BJ (cell line): ENCODE measurements at regions not wholly inside any gene's neighbourhood (a gene's known extent, or its start where the extent isn't known, plus 50 kb on each side); places are given as distances from the start of the nearest gene placed in this dataset.

Experiments
- CTCF ChIA-PET: fragments of 350-600 bp; formaldehyde crosslinking; extraction: SDS; loops from one replicate; lab custom pipeline; 2021; ENCODE audit warnings: antibody characterized with exemption, inconsistent platforms; lab: Yijun Ruan, JAX
- POLR2A ChIA-PET: fragments of 300-600 bp; sonication (Branson Sonifier 250); formaldehyde crosslinking; extraction: SDS; loops from one replicate; lab custom pipeline; 2021; ENCODE audit warnings: antibody characterized with exemption; lab: Charles Lee
- DNase-seq: peaks from one replicate; pipeline ENCODE4 v3.0.0-alpha.2; 2011; ENCODE audit warnings: low read depth
- H3K27me3 ChIP-seq: 2 replicates; pipeline ENCODE4 v1.6.0; 2011; ENCODE audit warnings: low read length; ENCODE audit not compliant: control insufficient read depth, insufficient read depth
- H3K36me3 ChIP-seq: 2 replicates; pipeline ENCODE4 v1.5.1; 2011; ENCODE audit warnings: low read length; ENCODE audit not compliant: control insufficient read depth, insufficient read depth
- H3K4me3 ChIP-seq: 2 replicates; pipeline ENCODE4 v1.5.1; 2011; ENCODE audit warnings: low read depth, mild to moderate bottlenecking, control low read depth, low read length
- TF ChIP-seq, protein P1 (sequence below): IDR thresholded peaks from 2 replicates; pipeline ENCODE4 v1.5.1; 2011; ENCODE audit warnings: low read depth, mild to moderate bottlenecking, control low read depth, inconsistent platforms, low read length, moderate library complexity; ENCODE audit not compliant: insufficient read depth

DNA sequence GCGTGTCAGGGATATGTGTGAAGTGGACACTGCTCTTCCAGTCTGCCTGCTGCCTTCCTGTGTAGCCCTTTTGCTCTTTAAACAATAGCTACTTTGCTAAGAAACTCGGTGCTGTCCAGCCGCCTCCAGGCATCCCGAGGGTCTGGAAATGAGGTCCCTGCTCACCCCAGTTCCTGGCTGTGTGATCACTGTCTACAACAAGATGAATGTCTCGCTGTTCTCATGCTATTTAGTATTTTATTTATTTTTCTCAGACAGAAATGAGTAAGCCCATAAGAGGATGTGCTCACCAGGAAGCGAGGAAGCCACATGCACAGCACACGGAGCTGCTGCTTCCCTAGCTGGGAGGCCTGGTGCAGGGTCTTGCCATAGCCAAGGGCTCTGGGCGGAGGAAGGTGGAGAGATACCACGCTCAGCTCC is 167.0 kb upstream of the PITRM1 start:
- Histone ChIP-seq H3K36me3 (no peaks in the 10 kb centered on the region), H3K27me3 (no peaks in the 10 kb centered on the region; the same call in 1 of the 2 replicates), H3K4me3 (no peak overlapping the region)
- DNase-seq: no peak
- CTCF ChIA-PET: interaction anchor here (0.7 to 1.3 kb wide), 2 partner anchors 8 to 132 kb away, joined by 3 read pairs; no protein-coding TSS in a partner anchor
- TF ChIP-seq, protein P1, sequence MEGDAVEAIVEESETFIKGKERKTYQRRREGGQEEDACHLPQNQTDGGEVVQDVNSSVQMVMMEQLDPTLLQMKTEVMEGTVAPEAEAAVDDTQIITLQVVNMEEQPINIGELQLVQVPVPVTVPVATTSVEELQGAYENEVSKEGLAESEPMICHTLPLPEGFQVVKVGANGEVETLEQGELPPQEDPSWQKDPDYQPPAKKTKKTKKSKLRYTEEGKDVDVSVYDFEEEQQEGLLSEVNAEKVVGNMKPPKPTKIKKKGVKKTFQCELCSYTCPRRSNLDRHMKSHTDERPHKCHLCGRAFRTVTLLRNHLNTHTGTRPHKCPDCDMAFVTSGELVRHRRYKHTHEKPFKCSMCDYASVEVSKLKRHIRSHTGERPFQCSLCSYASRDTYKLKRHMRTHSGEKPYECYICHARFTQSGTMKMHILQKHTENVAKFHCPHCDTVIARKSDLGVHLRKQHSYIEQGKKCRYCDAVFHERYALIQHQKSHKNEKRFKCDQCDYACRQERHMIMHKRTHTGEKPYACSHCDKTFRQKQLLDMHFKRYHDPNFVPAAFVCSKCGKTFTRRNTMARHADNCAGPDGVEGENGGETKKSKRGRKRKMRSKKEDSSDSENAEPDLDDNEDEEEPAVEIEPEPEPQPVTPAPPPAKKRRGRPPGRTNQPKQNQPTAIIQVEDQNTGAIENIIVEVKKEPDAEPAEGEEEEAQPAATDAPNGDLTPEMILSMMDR: no peak
- POLR2A ChIA-PET: no interaction called here

DNA sequence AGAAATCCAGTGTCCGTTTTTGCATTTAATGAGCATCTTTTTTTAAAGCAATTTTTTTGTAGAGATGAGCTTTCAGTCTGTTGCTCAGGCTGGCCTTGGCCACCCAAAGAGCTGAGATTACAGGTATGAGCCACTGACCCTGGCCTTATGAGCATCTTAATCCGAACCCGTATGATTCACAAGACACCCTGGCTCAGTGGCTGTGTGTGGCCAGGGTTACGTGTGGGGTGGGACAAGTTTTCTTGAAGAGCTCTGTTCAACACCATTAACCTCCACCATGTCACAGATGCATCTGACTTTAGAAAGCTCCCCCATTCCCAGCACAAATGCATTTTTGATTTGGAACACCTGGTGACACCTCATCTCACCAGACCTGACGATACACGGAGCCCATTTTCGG is 166.5 kb upstream of the PITRM1 start:
- DNase-seq: no peak
- TF ChIP-seq, protein P1: no peak
- H3K27me3 ChIP-seq: no peaks in the 10 kb centered on the region; the same call in 1 of the 2 replicates
- ChIA-PET POLR2A (no interaction called here), CTCF (interaction anchor here (0.7 kb wide), 1 partner anchor 132 kb away, joined by 3 read pairs; no protein-coding TSS in a partner anchor)
- no peak overlapping the region for H3K4me3 ChIP-seq
- H3K36me3 ChIP-seq: no peaks in the 10 kb centered on the region

DNA sequence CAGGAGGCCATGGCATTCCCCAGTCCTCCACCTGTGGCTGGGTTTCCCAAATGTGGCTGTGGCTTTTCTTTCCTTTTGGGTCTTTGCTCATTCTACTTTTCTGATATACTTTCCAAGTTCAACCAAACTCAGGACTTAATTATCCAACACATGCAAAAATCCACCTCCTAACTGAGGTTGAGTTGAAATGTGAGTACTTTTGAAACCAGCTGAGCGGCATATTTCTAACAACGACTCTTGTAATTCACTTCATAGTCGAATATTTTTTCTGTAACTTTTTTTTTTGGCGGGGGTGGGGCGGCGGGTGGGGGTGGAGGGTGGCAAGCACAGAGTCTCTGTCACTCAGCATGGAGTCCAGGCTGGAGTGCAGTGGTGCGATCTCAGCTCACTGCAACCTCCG is 165.2 kb upstream of the PITRM1 start:
- POLR2A ChIA-PET: no interaction called here
- H3K4me3 ChIP-seq: no peak overlapping the region
- DNase-seq: no peak
- TF ChIP-seq, protein P1: no peak
- no peaks in the 10 kb centered on the region for H3K36me3 ChIP-seq
- CTCF ChIA-PET: no interaction called here
- H3K27me3 ChIP-seq: no peaks in the 10 kb centered on the region; the same call in none of the 2 replicates

DNA sequence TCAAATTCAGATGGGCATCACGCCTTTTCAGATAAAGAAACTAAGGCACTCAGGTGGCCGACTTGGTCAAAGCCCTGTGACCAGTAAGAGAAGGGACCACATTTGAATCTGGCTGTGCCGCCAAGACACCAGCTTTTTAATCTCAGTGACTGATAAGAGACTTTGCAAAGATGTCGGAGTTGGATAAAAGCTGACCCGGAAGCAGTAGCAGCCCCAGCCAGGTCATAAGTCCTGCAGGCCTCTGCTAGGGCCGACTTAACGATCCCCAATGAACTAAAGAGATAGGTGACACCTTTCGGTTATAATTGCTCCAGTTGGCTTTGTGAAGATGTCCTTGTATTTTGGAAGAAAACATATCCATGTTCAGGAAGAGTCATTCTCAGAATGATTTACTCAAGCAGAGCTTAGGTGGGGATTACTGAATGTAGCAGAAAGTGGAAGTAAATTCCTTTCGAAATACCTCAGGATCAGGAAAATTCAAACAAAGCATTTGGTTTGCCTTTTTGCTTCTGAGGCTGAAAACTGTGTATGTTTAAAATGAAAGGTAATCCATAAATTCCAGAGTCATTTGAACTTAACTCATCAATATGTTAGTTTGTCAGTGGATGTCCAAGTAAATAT is 164.2 kb upstream of the PITRM1 start:
- DNase-seq: no peak
- Histone ChIP-seq H3K36me3 (no peaks in the 10 kb centered on the region), H3K4me3 (no peak overlapping the region), H3K27me3 (no peaks in the 10 kb centered on the region; the same call in 1 of the 2 replicates)
- CTCF ChIA-PET: no interaction called here
- TF ChIP-seq, protein P1: no peak
- POLR2A ChIA-PET: no interaction called here

DNA sequence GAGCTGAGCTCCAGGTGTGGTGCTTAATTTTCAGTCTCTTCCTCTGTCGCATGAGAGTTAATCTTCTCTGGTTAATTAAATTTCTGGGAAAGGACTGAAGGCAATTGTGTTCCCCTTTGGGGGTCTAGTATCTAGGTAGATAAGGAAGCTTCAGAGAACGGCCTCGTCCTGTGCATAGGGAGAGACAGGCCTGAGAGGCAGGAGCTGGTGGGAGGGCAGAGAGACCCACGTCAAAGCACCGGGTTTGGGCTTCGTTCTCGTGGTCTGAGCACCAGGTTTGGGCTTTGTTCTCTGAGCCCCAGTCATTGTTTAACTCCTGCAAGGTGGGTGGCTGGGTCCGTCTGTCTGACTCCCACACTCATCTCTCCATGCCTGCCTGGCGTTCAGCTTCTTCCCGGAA is 160.8 kb upstream of the PITRM1 start:
- no peak for DNase-seq
- H3K36me3 ChIP-seq: no peaks in the 10 kb centered on the region
- no peak overlapping the region for H3K4me3 ChIP-seq
- no peaks in the 10 kb centered on the region; the same call in 1 of the 2 replicates for H3K27me3 ChIP-seq
- CTCF ChIA-PET: no interaction called here
- POLR2A ChIA-PET: no interaction called here
- TF ChIP-seq, protein P1: no peak
